ENCODE measurements at regions not wholly inside any gene's neighbourhood (a gene's known extent, or its start where the extent isn't known, plus 50 kb on each side); places are given as distances from the start of the nearest gene placed in this dataset.

DNA sequence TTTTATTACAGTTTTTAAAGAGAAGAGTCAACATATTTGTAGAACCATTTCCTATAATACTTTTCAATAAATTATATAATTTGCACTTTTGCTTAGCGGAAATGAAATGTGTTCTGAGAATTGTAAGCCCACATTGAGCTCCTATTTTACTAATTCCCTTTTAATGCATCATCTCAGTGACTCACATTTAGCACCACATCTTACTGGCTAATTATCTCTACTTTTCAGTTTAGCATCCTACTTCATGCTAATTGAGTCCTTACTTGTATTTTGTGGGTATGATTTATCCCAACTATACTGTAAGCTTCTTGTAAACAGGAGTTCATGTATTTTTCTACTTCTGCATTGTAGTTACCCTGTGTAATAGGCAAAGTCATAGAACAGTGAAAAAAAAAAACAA lies 67.5 kb downstream of the TMX1 start:
- DNase-seq (ENCODE audit: low read depth in 2 of 2, low spot score in 1 of 2): no peak

DNA sequence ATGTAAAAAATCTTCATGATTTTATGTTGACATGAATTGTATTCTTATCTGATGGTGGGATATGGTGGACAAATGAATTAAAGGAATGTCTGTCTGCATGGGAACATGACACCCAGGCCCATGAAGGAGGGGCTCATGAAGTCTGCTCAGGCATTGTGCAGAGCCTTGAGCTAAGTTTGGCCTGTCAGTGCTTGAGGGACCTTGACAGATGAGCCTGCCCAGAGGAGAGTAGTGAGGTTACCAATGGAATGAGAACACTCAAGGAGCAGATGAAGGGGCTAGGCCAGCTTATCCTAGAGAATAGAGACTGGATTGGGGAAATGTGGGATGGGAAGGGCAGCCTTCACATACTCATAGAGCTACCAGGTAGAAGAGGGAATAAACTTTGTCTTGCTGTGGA lies 68.8 kb downstream of the TMX1 start:
- no peak for DNase-seq (ENCODE audit: low read depth in 2 of 2, low spot score in 1 of 2)

DNA sequence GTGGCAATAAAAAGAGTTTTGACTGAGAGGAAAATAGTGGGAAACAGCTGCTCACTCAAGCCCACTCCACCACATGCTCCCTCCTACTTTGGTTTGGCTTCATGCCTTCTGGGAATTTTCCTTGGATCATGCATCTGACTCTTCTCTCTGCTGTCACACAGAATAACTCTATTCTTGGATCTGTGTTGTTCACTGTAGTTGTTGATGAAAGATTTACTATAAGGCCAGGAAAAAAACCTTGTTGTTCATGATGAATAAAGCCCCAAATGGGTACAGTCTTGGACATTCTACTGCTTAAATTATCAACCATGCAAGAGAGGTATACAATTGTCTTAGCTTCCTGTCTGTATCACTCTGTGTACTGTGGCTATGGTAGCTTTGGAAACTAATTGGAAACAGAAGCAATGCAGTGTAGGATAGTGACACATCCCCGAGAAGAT lies 70.5 kb downstream of the TMX1 start:
- no peak for DNase-seq (ENCODE audit: low read depth in 2 of 2, low spot score in 1 of 2)

DNA sequence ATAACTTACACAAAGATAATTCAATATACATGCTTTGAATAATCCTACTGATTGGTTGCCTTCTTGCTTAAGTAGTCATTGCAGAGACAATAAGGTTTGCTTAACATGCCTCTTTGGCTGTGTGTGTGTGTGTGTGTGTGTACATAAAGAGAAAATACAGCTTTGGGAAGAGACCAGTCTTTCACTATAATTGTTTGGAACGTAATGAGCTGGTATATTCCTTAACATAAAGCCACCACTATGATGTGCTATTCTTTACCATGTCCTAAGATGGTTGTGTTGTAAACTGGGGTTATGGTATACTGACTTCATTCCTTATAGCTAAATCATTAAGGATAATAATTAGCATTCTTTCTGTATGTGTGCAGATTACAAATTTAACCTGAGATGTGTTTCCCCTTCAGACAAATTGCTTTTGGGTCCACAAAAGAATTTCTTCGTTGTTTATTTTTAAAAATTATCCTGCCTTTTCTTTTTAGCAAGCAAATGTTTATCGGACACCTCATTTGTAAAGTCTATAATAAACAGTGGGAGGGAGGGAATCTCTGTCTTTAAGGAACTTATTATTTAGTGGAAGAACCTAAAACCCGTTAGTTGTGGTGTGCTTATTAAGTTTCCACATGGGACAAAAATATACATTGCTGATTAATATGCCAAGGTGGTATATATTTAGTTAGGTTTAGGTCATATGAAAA lies 74.4 kb downstream of the TMX1 start:
- no peak for DNase-seq (ENCODE audit: low read depth in 2 of 2, low spot score in 1 of 2)

DNA sequence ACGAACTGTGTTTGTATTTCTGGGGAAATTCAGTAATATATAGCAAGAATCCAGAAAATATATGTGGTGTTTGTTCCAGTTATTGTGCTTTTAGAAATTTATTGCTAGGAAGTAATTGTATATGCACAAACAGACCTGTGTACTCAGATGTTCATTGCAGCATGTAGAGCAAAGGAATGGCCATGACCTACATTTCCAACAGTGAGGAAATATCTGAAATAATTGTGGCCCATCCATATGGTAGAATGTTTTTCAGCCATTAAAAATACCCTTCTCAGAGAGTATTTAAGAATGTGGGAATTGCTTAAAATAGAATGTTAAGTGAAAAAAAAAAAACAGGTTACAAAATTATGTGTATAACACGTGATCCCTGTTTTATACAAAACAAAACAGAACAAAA lies 77.3 kb downstream of the TMX1 start:
- no peak for DNase-seq (ENCODE audit: low read depth in 2 of 2, low spot score in 1 of 2)

DNA sequence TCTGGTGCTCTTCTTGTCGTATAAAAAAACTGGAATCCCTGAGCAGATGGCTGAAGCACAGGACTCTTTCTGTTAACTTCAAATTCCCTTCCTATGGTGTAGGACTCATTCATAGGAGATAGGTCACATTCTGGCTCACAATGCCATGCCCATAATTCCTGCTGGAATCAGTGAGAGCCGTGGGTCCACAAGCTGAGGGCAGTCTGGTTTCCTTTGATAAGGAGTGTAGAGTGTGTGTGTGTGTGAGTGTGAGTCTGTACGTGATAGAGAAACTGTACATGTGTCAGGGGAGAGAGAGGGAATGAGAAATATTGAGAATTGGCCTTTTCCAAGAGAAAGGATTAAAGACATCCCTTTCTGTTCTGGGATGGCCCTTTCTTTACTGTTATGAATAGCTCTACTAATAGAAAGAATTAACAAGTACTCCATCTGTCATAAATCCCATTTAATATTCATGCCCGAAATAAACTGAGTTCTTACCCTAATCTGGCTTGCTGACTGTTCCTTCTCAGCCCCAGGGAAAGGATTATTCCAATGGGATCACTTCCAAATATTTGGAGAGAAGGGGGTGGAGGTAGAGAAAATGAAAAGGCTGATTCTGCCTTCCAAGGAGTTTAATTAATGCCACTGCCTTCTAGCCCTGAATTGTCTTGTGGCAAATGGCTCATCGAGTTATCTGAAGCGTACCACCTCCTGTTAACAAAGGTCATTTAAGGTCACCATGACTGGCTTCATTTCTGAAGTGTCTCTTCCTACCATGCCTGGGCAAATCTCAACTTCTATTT lies 79.0 kb downstream of the TMX1 start:
- no peak for DNase-seq (ENCODE audit: low read depth in 2 of 2, low spot score in 1 of 2)

GRCh38 chr14:51321036-51321435 lies 81.0 kb downstream of the TMX1 start:
- no peak for DNase-seq (ENCODE audit: low read depth in 2 of 2, low spot score in 1 of 2)

DNA sequence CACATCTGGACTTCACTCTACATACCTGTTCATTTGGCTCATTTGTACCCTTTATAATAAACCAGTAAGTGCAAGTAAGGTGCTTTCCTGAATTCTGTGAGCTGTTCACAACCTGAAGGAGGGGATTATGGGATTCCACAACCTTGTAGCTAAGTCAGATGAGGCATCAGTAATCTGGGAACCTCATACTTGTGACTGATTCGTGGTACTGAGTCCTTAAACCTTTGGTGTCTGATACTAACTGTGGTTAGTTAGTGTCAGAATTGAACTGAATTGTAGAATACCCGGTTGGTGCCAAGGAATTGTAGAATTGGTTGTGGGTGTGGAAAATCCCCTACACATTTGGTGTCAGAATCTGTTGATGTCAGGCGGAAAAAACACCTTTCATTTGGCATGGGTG lies 83.4 kb downstream of the TMX1 start:
- DNase-seq (ENCODE audit: low read depth in 2 of 2, low spot score in 1 of 2): no peak

DNA sequence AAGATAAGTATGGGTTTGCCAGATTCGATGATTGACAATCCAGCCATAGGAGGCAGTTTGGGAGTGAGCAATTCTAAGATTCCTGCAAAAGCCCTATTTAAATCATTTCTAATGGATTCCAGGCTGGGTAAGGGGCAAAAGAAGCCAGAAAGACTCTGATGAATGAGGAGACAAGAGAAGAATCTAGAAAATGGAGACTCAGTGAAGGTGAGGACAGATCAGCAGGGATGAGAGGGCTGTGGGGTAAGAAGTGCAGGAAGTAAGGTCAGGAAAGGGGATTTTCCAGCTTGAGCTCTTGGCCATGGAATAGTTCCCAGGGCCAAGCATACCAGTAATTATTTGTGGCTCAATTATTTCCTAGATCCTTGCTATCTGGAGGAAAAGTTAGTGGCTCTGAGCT lies 87.3 kb downstream of the TMX1 start:
- no peak for DNase-seq (ENCODE audit: low read depth in 2 of 2, low spot score in 1 of 2)

- no peak for DNase-seq (ENCODE audit: low read depth in 2 of 2, low spot score in 1 of 2)
Measured at GRCh38 chr14:51328064-51328771, 88.2 kb downstream of the TMX1 start.

- DNase-seq (ENCODE audit: low read depth in 2 of 2, low spot score in 1 of 2): no peak
Measured at GRCh38 chr14:51328772-51329353, 88.8 kb downstream of the TMX1 start.

DNA sequence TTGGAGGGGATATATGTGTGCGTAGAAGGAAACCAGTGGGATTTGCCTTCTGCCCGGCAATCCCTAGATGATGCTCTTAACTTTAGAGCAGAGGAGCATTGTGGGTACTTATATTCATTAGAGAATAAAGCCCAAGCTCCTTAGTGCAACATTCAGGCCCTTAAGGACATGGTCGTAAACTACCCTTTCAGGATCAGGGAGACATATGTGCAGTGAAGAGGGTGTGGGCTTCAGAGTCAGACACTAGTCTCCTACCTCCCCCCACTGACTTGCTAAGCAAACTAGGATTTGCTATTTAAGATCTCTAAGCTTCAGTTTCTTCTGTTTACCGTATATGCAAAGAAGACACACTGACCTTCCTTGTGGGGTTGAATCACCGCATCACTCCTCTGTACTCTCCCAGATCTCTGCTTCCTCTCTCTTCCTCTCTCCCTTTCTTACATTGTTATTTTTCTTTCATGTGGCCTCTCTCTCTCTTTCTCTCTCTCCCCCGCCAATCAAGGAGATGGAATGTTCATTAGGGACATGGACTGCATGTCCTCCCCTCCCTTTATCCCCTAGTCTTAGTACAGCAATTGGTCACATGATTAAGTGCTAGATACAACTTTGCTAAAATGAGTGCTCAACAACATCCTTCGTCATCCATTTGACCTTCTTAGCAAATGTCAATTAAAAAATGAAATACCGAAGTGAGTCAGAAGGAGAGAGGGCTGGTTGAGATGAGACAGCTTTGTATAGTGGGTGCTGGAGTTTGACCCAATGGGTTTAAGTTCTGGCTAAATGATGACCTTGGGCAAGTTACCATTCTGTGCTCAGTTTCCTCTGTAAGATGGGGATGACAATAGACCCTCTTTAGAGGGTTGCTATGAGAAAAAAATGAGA lies 91.7 kb downstream of the TMX1 start:
- no peak for DNase-seq (ENCODE audit: low read depth in 2 of 2, low spot score in 1 of 2)

DNA sequence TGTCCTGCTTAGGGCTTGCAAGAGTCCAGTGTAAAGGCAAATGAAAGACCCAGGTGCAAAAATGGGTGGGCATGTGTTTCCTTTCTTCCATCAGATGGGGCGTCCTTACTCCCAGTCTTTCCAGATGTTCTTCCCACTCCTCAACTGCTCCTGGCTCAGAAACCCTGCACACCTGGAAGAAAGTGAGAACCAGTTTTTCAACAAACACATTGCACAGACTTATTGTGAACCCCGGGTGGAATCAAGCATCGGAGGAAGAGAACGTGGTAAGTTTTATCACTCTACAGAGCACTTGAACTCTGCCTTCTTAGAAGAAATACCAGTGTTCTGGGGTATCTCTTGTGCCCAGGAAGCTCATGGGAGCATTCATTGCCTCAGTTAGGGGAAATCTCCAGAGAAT lies 93.3 kb downstream of the TMX1 start:
- no peak for DNase-seq (ENCODE audit: low read depth in 2 of 2, low spot score in 1 of 2)

GRCh38 chr14:51333901-51334521 lies 94.0 kb downstream of the TMX1 start:
- no peak for DNase-seq (ENCODE audit: low read depth in 2 of 2, low spot score in 1 of 2)

DNA sequence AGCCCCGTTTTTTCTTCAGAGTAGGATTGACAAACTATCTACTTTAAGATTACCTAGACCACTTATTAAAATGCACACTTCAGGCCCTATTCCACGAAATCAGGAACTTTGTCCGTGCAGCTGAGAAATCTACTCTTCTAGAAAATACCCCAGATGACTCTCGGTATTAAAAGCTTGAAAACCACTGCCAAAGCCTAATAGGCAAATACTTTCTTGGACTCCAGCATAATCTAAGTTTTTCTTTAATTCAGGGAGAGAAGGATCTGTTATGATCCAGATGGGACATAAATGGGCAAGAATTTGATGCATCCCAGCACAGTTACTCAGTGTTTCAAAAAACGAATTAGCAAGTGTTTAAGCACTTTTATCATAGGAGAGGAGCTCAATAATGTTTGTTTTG lies 94.5 kb downstream of the TMX1 start:
- no peak for DNase-seq (ENCODE audit: low read depth in 2 of 2, low spot score in 1 of 2)

GRCh38 chr14:51335531-51335930 lies 95.5 kb downstream of the TMX1 start:
- no peak for DNase-seq (ENCODE audit: low read depth in 2 of 2, low spot score in 1 of 2)

DNA sequence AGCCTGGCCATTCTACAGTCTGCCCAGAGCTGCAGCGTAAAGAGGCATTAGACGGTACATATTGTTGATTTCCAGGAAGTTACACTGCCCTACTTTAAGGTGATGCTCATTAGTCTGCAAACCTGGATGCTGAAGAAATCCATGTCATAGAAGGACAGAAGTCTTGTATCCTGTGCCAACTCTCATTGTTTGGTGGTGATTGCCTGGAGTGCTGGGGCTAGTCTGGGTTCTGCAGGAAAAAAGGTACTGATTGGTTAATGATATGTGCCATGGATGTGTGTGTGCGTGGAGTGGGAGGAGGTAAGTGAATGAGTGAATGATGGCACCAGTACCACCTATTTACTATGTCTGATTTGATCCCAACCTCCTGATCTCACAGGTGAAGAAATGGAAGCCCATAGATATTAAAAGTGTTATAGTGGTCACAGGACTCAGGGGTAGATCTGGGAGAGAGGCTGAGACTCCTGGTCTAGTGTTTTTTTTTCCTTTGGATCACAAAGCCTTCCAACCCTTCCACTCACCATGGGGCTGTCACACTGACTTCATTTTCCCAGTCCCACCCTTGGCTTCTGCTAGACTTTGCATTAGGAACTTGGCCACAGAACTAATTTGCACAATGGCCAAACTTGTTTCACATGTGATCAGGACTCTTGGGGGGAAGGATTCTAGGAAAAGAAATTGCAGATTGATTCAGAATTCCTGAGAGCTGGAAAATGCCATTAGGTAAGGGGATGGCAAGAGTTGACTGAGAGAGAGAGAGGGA lies 96.1 kb downstream of the TMX1 start:
- no peak for DNase-seq (ENCODE audit: low read depth in 2 of 2, low spot score in 1 of 2)

DNA sequence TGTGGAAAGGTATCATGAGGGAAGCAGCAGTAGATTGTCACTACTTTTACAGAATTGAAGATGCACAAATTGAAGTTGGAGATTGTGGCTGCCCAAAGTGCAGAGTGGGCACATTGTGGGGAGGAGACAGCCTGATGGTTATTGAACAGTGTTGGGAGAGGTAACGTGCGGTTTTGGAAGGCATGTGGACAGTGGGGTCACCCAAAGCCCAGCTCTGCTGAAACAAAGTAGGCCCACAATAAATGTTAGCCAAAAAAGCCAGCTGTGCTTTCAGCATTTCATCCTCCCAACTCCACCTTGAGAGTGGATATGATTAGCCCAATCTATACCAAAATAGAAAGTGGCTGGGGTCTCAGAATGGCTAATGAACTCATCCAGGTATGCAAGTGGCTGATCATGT lies 96.7 kb downstream of the TMX1 start:
- DNase-seq (ENCODE audit: low read depth in 2 of 2, low spot score in 1 of 2): no peak

DNA sequence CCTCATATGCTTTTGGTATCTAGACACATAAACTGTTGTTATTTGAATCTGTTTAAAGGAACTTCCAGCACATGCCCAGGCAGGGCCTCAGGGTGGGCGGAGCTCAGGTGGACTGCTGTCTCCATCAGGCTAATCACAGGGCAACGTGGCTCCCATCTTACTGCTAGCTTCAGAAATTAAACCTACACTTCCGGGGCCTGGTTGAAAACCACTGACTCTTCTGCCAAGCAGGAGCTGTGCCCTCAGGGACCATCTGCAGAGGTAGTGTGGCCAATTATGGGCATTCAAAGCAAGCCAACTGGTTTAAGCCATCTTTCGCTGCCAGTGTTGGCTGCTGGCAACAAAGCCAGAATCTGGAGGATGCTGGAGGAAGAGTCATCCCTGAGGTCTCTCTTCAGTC lies 97.5 kb downstream of the TMX1 start:
- no peak for DNase-seq (ENCODE audit: low read depth in 2 of 2, low spot score in 1 of 2)

DNA sequence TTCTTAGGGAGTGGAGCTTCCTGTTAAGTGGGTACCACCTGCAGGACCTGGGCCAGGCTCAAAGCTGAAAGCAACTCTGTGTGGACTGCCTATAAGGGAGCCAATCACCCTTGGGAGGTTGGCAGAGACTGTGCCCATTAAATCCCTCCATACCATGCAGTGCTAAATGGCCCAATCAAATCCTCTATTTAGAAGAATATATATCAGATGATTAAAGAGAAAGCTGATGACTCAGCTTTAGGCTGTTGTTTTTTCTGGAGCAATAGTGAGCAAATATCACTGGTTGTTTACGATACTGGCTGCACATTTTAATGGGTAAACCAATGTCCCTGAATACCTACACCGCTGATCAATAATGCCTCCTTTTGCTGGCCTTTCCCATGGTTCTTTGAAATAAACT lies 101.3 kb downstream of the TMX1 start:
- no peak for DNase-seq (ENCODE audit: low read depth in 2 of 2, low spot score in 1 of 2)

All from stimulated activated CD8-positive, alpha-beta memory T cell treated with anti-CD3 and anti-CD28 coated beads, Interleukin-4, amount 100 ng/mL, for 1 hour (primary cell).